D721Med (cell line): ENCODE measurements at regions not wholly inside any gene's neighbourhood (a gene's known extent, or its start where the extent isn't known, plus 50 kb on each side); places are given as distances from the start of the nearest gene placed in this dataset.

ENCODE experiments used
- DNase-seq: peaks from one replicate; pipeline ENCODE4 v3.0.0; 2011; ENCODE audit warnings: low spot score; ENCODE audit not compliant: insufficient read length
- FAIRE-seq: peaks from 2 replicates; lab custom pipeline; 2011; peaks lifted over from hg19 to GRCh38; lab: Jason Lieb, UNC
- CTCF ChIP-seq: IDR thresholded peaks from 2 replicates; pipeline ENCODE4 v1.5.1; 2012; ENCODE audit warnings: mild to moderate bottlenecking, control low read depth; ENCODE audit not compliant: insufficient read depth; ENCODE audit errors: missing control alignments

- TF ChIP-seq CTCF: no peak
- FAIRE-seq (no peak), DNase-seq (no peak)
Observed at GRCh38 chr1:118649369-118650106, 338.6 kb downstream of the TBX15 start.

- FAIRE-seq (no peak), DNase-seq (no peak)
- no peak for TF ChIP-seq CTCF
Observed at GRCh38 chr1:118636004-118636403, 352.1 kb downstream of the TBX15 start.

- no peak for FAIRE-seq
- TF ChIP-seq CTCF: no peak
- no peak for DNase-seq
Observed at GRCh38 chr1:118627435-118627834, 360.7 kb downstream of the TBX15 start.

- DNase-seq (no peak), FAIRE-seq (no peak)
- no peak for TF ChIP-seq CTCF
Observed at GRCh38 chr1:118621839-118622238, 366.3 kb downstream of the TBX15 start.

GRCh38 chr1:118618618-118619340 is 369.4 kb downstream of the TBX15 start:
- no peak for TF ChIP-seq CTCF
- FAIRE-seq (no peak), DNase-seq (no peak)

- no peak for TF ChIP-seq CTCF
- no peak for DNase-seq
- FAIRE-seq: no peak
Observed at GRCh38 chr1:118617916-118618315, 370.2 kb downstream of the TBX15 start.

- FAIRE-seq (no peak), DNase-seq (no peak)
- no peak for TF ChIP-seq CTCF
Observed at GRCh38 chr1:118615066-118615465, 373.1 kb downstream of the TBX15 start.
